H9 (cell line): ENCODE measurements at regions not wholly inside any gene's neighbourhood (a gene's known extent, or its start where the extent isn't known, plus 50 kb on each side); places are given as distances from the start of the nearest gene placed in this dataset.
"Not testable (repeated sequence)": the region's sequence is repeated elsewhere in the genome, so short reads cannot be mapped to it uniquely, and the experiment has no call there.

ENCODE experiments used
- DNase-seq: peaks from one replicate; pipeline ENCODE4 v3.0.0-alpha.2; 2017
- H2AFZ ChIP-seq: one replicate; pipeline ENCODE4 v1.6.1; 2013; ENCODE audit warnings: mild to moderate bottlenecking, low read length, control low read depth, moderate library complexity
- H2AK5ac ChIP-seq: 2 replicates; pipeline ENCODE4 v1.6.1; 2013; ENCODE audit warnings: low read length, control low read depth, mixed read lengths; ENCODE audit not compliant: insufficient read length
- H2BK120ac ChIP-seq: one replicate; pipeline ENCODE4 v1.6.1; 2013; ENCODE audit warnings: low read depth, mild to moderate bottlenecking, low read length, control low read depth, inconsistent platforms; ENCODE audit not compliant: poor library complexity, severe bottlenecking
- H2BK12ac ChIP-seq: 2 replicates; pipeline ENCODE4 v1.6.1; 2013; ENCODE audit warnings: low read length, control low read depth, mixed read lengths, low read depth; ENCODE audit not compliant: insufficient read length
- H2BK15ac ChIP-seq: 2 replicates; pipeline ENCODE4 v1.6.1; 2013; ENCODE audit warnings: low read depth, low read length, control low read depth
- H2BK20ac ChIP-seq: one replicate; pipeline ENCODE4 v1.6.1; 2013; ENCODE audit warnings: low read depth, mild to moderate bottlenecking, low read length, control low read depth, inconsistent platforms; ENCODE audit not compliant: poor library complexity, severe bottlenecking
- H2BK5ac ChIP-seq: 2 replicates; pipeline ENCODE4 v1.6.1; 2013; ENCODE audit warnings: low read length, control low read depth, mixed read lengths; ENCODE audit not compliant: insufficient read length
- H3K14ac ChIP-seq: 2 replicates; pipeline ENCODE4 v1.6.1; 2013; ENCODE audit warnings: low read length, control low read depth; ENCODE audit not compliant: insufficient read depth
- H3K18ac ChIP-seq: 2 replicates; pipeline ENCODE4 v1.6.1; 2013; ENCODE audit warnings: low read depth, mild to moderate bottlenecking, mixed read lengths, low read length, control low read depth; ENCODE audit not compliant: insufficient read length
- H3K23ac ChIP-seq: 2 replicates; pipeline ENCODE4 v1.6.1; 2013; ENCODE audit warnings: low read length, control low read depth, mixed read lengths, low read depth; ENCODE audit not compliant: insufficient read length
- H3K23me2 ChIP-seq: 2 replicates; pipeline ENCODE4 v1.6.1; 2013; ENCODE audit warnings: low read depth, mild to moderate bottlenecking, mixed read lengths, low read length, control low read depth; ENCODE audit not compliant: insufficient read length, poor library complexity, severe bottlenecking
- H3K27ac ChIP-seq: 2 replicates; pipeline ENCODE4 v1.5.1; 2013; ENCODE audit warnings: low read length, control low read depth, mixed read lengths, low read depth; ENCODE audit not compliant: insufficient read length
- H3K27me3 ChIP-seq: 2 replicates; pipeline ENCODE4 v1.6.1; 2013; ENCODE audit warnings: low read length, control low read depth, inconsistent platforms; ENCODE audit not compliant: insufficient read depth
- H3K4ac ChIP-seq: 2 replicates; pipeline ENCODE4 v1.6.1; 2013; ENCODE audit warnings: low read depth, mild to moderate bottlenecking, control low read depth, inconsistent platforms, low read length, moderate library complexity
- H3K4me1 ChIP-seq: 2 replicates; pipeline ENCODE4 v1.6.1; 2013; ENCODE audit warnings: low read length, control low read depth, inconsistent platforms; ENCODE audit not compliant: insufficient read depth
- H3K4me2 ChIP-seq: 2 replicates; pipeline ENCODE4 v1.6.1; 2013; ENCODE audit warnings: low read length, control low read depth, mixed read lengths; ENCODE audit not compliant: insufficient read length, insufficient read depth
- H3K56ac ChIP-seq: 2 replicates; pipeline ENCODE4 v1.6.1; 2013; ENCODE audit warnings: low read depth, mild to moderate bottlenecking, mixed read lengths, low read length, control low read depth; ENCODE audit not compliant: insufficient read length
- H3K79me1 ChIP-seq: 2 replicates; pipeline ENCODE4 v1.6.1; 2013; ENCODE audit warnings: low read depth, mild to moderate bottlenecking, moderate library complexity, low read length, control low read depth, inconsistent platforms; ENCODE audit not compliant: insufficient read depth, poor library complexity, severe bottlenecking
- H3K79me2 ChIP-seq: 2 replicates; pipeline ENCODE4 v1.6.1; 2013; ENCODE audit warnings: low read length, control low read depth, inconsistent platforms; ENCODE audit not compliant: insufficient read depth
- H3K9ac ChIP-seq: 2 replicates; pipeline ENCODE4 v1.6.1; 2013; ENCODE audit warnings: low read length, control low read depth, mixed read lengths; ENCODE audit not compliant: insufficient read length; ENCODE audit errors: extremely low read depth
- H3K9me3 ChIP-seq: one replicate; pipeline ENCODE4 v1.6.1; 2013; ENCODE audit warnings: low read depth, low read length, inconsistent platforms; ENCODE audit not compliant: control insufficient read depth
- H3T11ph ChIP-seq: one replicate; pipeline ENCODE4 v1.6.1; 2013; ENCODE audit warnings: mild to moderate bottlenecking, low read length, control low read depth, inconsistent platforms
- H4K20me1 ChIP-seq: one replicate; pipeline ENCODE4 v1.6.1; 2013; ENCODE audit not compliant: control insufficient read depth, insufficient read length, insufficient read depth
- H4K5ac ChIP-seq: 2 replicates; pipeline ENCODE4 v1.6.1; 2013; ENCODE audit warnings: low read depth, mild to moderate bottlenecking, mixed read lengths, low read length, control low read depth; ENCODE audit not compliant: insufficient read length
- H4K8ac ChIP-seq: replicated peaks from 2 replicates; pipeline ENCODE4 v1.6.1; 2013; ENCODE audit warnings: low read length, control low read depth, mixed read lengths, low read depth; ENCODE audit not compliant: insufficient read length
- H4K91ac ChIP-seq: 2 replicates; pipeline ENCODE4 v1.6.1; 2013; ENCODE audit warnings: low read depth, mild to moderate bottlenecking, moderate library complexity, mixed read lengths, low read length, control low read depth; ENCODE audit not compliant: insufficient read length
- H3K27ac Mint-ChIP-seq, 3 experiments: 2 replicates in 2 of 3; 3 replicates in 1 of 3; pipeline ENCODE4 v1.8.0; 2020 to 2021; ENCODE audit warnings: mixed read lengths in 3 of 3, mild to moderate bottlenecking in 1 of 3, moderate library complexity in 1 of 3
- H3K27me3 Mint-ChIP-seq: 2 replicates; pipeline ENCODE4 v1.8.0; 2021; ENCODE audit warnings: low read depth, mild to moderate bottlenecking, moderate library complexity, mixed read lengths
- H3K36me3 Mint-ChIP-seq, 3 experiments: 2 replicates in 2 of 3; 3 replicates in 1 of 3; pipeline ENCODE4 v1.8.0; 2020 to 2021; ENCODE audit warnings: low read depth in 3 of 3, mixed read lengths in 3 of 3; ENCODE audit not compliant: insufficient read depth in 1 of 3
- H3K4me1 Mint-ChIP-seq, 2 experiments: 2 replicates each; pipeline ENCODE4 v1.8.0; 2020; ENCODE audit warnings: mixed read lengths in 2 of 2
- H3K4me3 Mint-ChIP-seq, 2 experiments: 2 replicates in 1 of 2; 3 replicates in 1 of 2; pipeline ENCODE4 v1.8.0; 2020 to 2021; ENCODE audit warnings: mild to moderate bottlenecking in 2 of 2, mixed read lengths in 2 of 2, moderate library complexity in 1 of 2
- H3K9me3 Mint-ChIP-seq, 2 experiments: 2 replicates in 1 of 2; 3 replicates in 1 of 2; pipeline ENCODE4 v1.8.0; 2020; ENCODE audit warnings: mild to moderate bottlenecking in 2 of 2, mixed read lengths in 2 of 2, moderate library complexity in 1 of 2
- WGBS: extraction: QIAGEN DNeasy Blood & Tissue Kit; methylation state at CpG from one replicate; pipeline ENCODE4 v1.1.7; 2013; ENCODE audit warnings: missing lambda C conversion rate, low lambda C conversion rate, mixed read lengths; ENCODE audit not compliant: insufficient read length; ENCODE audit errors: extremely low coverage; 5-methylcytosine and 5-hydroxymethylcytosine counted together
- TF ChIP-seq, protein P1 (sequence below): fragments of 200-600 bp; sonication (generic); conservative IDR thresholded peaks from 3 replicates; pipeline ENCODE4 v1.8.0; 2021; ENCODE audit warnings: antibody characterized with exemption, mild to moderate bottlenecking

DNA sequence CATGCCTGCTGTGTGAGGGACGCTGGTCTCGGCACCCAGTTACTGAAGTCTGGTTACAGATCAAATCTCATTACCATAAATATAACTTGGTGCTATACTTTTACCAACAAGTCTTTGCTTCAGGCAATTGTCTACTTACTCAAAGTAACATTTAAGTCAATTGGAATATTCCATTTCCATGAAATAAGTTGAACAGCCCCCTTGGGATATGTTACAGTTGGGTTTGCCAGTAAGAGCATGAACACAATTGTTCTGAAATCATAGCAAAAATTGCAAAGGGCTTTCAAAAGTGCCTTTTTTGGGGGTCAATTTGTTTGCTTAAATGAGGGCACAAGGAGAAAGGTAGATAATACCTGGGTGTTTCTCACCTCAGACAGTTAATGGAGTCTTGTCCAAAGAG, 170.9 kb upstream of the EXOC2 start:
- Mint-ChIP-seq H3K9me3 (peaks cover 0 to 3% of the 10 kb centered on the region in 2 experiments; a peak in 1 of 5 replicates), H3K36me3 (peaks cover 0 to 5% (median 0%) of the 10 kb centered on the region in 3 experiments; a peak in 1 of 7 replicates), H3K4me3 (no peak overlapping the region), H3K27me3 (peaks cover 8% of the 10 kb centered on the region), H3K27ac (no peak overlapping the region), H3K4me1 (0 out of 4 replicates have a peak, but pooled peaks cover 0 to 2% of the 10 kb centered on the region in 2 experiments)
- H3K27me3 ChIP-seq = no peaks in the 10 kb centered on the region
- no peak overlapping the region for H3K56ac ChIP-seq
- H3K4me2 ChIP-seq = no peak overlapping the region
- no peak overlapping the region for H3K27ac ChIP-seq
- no peak overlapping the region for H4K8ac ChIP-seq
- TF ChIP-seq, protein P1, sequence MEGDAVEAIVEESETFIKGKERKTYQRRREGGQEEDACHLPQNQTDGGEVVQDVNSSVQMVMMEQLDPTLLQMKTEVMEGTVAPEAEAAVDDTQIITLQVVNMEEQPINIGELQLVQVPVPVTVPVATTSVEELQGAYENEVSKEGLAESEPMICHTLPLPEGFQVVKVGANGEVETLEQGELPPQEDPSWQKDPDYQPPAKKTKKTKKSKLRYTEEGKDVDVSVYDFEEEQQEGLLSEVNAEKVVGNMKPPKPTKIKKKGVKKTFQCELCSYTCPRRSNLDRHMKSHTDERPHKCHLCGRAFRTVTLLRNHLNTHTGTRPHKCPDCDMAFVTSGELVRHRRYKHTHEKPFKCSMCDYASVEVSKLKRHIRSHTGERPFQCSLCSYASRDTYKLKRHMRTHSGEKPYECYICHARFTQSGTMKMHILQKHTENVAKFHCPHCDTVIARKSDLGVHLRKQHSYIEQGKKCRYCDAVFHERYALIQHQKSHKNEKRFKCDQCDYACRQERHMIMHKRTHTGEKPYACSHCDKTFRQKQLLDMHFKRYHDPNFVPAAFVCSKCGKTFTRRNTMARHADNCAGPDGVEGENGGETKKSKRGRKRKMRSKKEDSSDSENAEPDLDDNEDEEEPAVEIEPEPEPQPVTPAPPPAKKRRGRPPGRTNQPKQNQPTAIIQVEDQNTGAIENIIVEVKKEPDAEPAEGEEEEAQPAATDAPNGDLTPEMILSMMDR = no peak
- no peak overlapping the region for H3K23ac ChIP-seq
- no peak overlapping the region for H2BK120ac ChIP-seq
- H2AK5ac ChIP-seq = no peak overlapping the region
- no peak overlapping the region for H3T11ph ChIP-seq
- H4K20me1 ChIP-seq = no peaks in the 10 kb centered on the region
- no peaks in the 10 kb centered on the region for H3K79me2 ChIP-seq
- H3K14ac ChIP-seq = no peak overlapping the region
- H3K4ac ChIP-seq = no peak overlapping the region
- H3K18ac ChIP-seq = no peak overlapping the region
- no CpG with 5 or more reads among the region's 2 CpGs for WGBS
- no peak overlapping the region for H2BK20ac ChIP-seq
- no peaks in the 10 kb centered on the region for H3K9me3 ChIP-seq
- DNase-seq = no peak
- no peaks in the 10 kb centered on the region for H3K23me2 ChIP-seq
- no peak overlapping the region for H2BK5ac ChIP-seq
- H4K91ac ChIP-seq = no peak overlapping the region
- no peak overlapping the region for H2AFZ ChIP-seq
- H2BK12ac ChIP-seq = no peak overlapping the region
- no peak overlapping the region for H4K5ac ChIP-seq
- H2BK15ac ChIP-seq = no peak overlapping the region
- H3K9ac ChIP-seq = no peak overlapping the region
- H3K79me1 ChIP-seq = no peaks in the 10 kb centered on the region
- H3K4me1 ChIP-seq = no peaks in the 10 kb centered on the region

DNA sequence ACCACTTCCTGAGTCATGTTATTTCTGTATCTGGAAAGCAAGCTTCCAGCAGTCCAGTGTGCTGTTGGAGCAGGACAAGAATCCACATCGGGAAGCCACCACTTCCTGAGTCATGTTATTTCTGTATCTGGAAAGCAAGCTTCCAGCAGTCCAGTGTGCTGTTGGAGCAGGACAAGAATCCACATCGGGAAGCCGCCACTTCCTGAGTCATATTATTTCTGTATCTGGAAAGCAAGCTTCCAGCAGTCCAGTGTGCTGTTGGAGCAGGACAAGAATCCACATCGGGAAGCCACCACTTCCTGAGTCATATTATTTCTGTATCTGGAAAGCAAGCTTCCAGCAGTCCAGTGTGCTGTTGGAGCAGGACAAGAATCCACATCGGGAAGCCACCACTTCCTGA, 170.2 kb upstream of the EXOC2 start:
- not testable (repeated sequence) for H3K27me3 ChIP-seq, H3K4ac ChIP-seq, H4K5ac ChIP-seq, H4K20me1 ChIP-seq, H2BK15ac ChIP-seq, H3K79me2 ChIP-seq, H3K4me3 Mint-ChIP-seq, H3K9me3 Mint-ChIP-seq, H3K4me2 ChIP-seq, H2BK120ac ChIP-seq, H4K8ac ChIP-seq, H3K4me1 Mint-ChIP-seq, H3K56ac ChIP-seq, H3K27ac Mint-ChIP-seq, H3K36me3 Mint-ChIP-seq, H3K79me1 ChIP-seq, H2AFZ ChIP-seq, H4K91ac ChIP-seq, H3K9me3 ChIP-seq, H3K18ac ChIP-seq, H2BK20ac ChIP-seq, H3T11ph ChIP-seq, H3K4me1 ChIP-seq, H2BK5ac ChIP-seq, H3K23ac ChIP-seq, H3K9ac ChIP-seq, H3K27ac ChIP-seq, H3K14ac ChIP-seq, H3K27me3 Mint-ChIP-seq, H3K23me2 ChIP-seq, H2AK5ac ChIP-seq, DNase-seq, H2BK12ac ChIP-seq
- WGBS = no CpG with 5 or more reads among the region's 5 CpGs
